A549 (cell line): ENCODE measurements at regions not wholly inside any gene's neighbourhood (a gene's known extent, or its start where the extent isn't known, plus 50 kb on each side); places are given as distances from the start of the nearest gene placed in this dataset.

Source experiments
- BHLHE40 ChIP-seq: IDR thresholded peaks from 2 replicates; pipeline ENCODE4 v1.6.1; 2012; ENCODE audit warnings: low read depth, low read length, inconsistent platforms
- CTCF ChIP-seq: fragments of >200 bp; sonication (Bioruptor Twin); formaldehyde crosslinking; IDR thresholded peaks from 3 replicates; pipeline ENCODE4 v1.5.1; 2016
- FOSL2 ChIP-seq, 2 experiments: fragments of 450-650 bp in 1 of 2; fragments of >200 bp in 1 of 2; sonication (Bioruptor Twin) in 1 of 2; formaldehyde crosslinking; IDR thresholded peaks; 2 replicates each; pipeline versions ENCODE4 v1.5.0 to v1.6.1; 2016 to 2020; ENCODE audit warnings: mild to moderate bottlenecking in 1 of 2, moderate library complexity in 1 of 2
- JUNB ChIP-seq: fragments of >200 bp; sonication (Bioruptor Twin); formaldehyde crosslinking; IDR thresholded peaks from 2 replicates; pipeline ENCODE4 v1.6.1; 2016
- MAFK ChIP-seq: fragments of 450-650 bp; IDR thresholded peaks from 2 replicates; pipeline ENCODE4 v1.6.1; 2014; ENCODE audit not compliant: partially characterized antibody
- MAX ChIP-seq: IDR thresholded peaks from 2 replicates; pipeline ENCODE4 v1.6.1; 2012
- PHF8 ChIP-seq: fragments of 200-600 bp; sonication (generic); IDR thresholded peaks from 2 replicates; pipeline ENCODE4 v1.6.1; 2016; ENCODE audit warnings: low read depth, mild to moderate bottlenecking, antibody characterized with exemption, moderate library complexity, borderline replicate concordance
- POLR2A ChIP-seq: IDR thresholded peaks from 2 replicates; pipeline ENCODE4 v1.6.1; 2012; ENCODE audit warnings: mild to moderate bottlenecking, low read length
- RAD21 ChIP-seq, 2 experiments: fragments of >200 bp in 1 of 2; sonication (Bioruptor Twin) in 1 of 2; formaldehyde crosslinking in 1 of 2; IDR thresholded peaks in 1 of 2; conservative IDR thresholded peaks in 1 of 2; 2 replicates in 1 of 2; 3 replicates in 1 of 2; pipeline ENCODE4 v1.6.1; 2012 to 2018; ENCODE audit warnings: inconsistent platforms in 1 of 2
- RCOR1 ChIP-seq: fragments of 150-350 bp; IDR thresholded peaks from 2 replicates; pipeline ENCODE4 v1.6.1; 2014; ENCODE audit warnings: antibody characterized with exemption, low read length, low read depth
- REST ChIP-seq: fragments of 200-600 bp; sonication (generic); IDR thresholded peaks from 2 replicates; pipeline ENCODE4 v1.6.1; 2016; ENCODE audit warnings: antibody characterized with exemption, mild to moderate bottlenecking, moderate library complexity
- SREBF2 ChIP-seq: fragments of 450-650 bp; IDR thresholded peaks from 2 replicates; pipeline ENCODE4 v1.6.1; 2014; ENCODE audit warnings: mild to moderate bottlenecking, moderate library complexity
- TP53 ChIP-seq: fragments of 250-450 bp; sonication (Bioruptor Pico); IDR thresholded peaks from 2 replicates; pipeline ENCODE4 v1.5.0; 2021; ENCODE audit warnings: mild to moderate bottlenecking, moderate library complexity

GRCh38 chr6:17207281-17207680 is 73.9 kb upstream of the RBM24 start:
- TF ChIP-seq CTCF = no peak
- TF ChIP-seq JUNB = no peak
- TF ChIP-seq FOSL2 (IDR thresholded peaks at IDR 0.05) = no peak
- TF ChIP-seq FOSL2 (CRISPR knock-in tag; IDR thresholded peaks at IDR 0.05) = no peak
- TF ChIP-seq SREBF2 = no peak
- no peak for TF ChIP-seq TP53 (CRISPR knock-in tag)
- no peak for TF ChIP-seq RAD21 (conservative IDR thresholded peaks at IDR 0.05 in 1 of 2, IDR thresholded peaks at IDR 0.05 in 1 of 2)
- no peak for TF ChIP-seq PHF8
- no peak for TF ChIP-seq MAX
- TF ChIP-seq POLR2A = no peak
- TF ChIP-seq REST = no peak
- no peak for TF ChIP-seq MAFK
- no peak for TF ChIP-seq BHLHE40
- no peak for TF ChIP-seq RCOR1
